ENCODE measurements at regions not wholly inside any gene's neighbourhood (a gene's known extent, or its start where the extent isn't known, plus 50 kb on each side); places are given as distances from the start of the nearest gene placed in this dataset.

GRCh38 chr1:228646717-228647522 is 88.4 kb upstream of the RHOU start:
- DNase-seq (ENCODE audit: low read depth, low spot score) (peak; percentile 47), ATAC-seq (peak; percentile 73)
- Histone ChIP-seq H3K27ac (ENCODE audit: low read length) (peak overlapping the region; percentile 96), H3K36me3 (ENCODE audit: control insufficient read depth, insufficient read depth, low read length) (no peaks in the 10 kb centered on the region), H3K4me3 (ENCODE audit: low read depth in 2 of 2, low read length in 2 of 2) (peak overlapping the region; percentile 51 to 95), H3K4me1 (ENCODE audit: control insufficient read depth, insufficient read depth, low read length) (peaks cover 3% of the 10 kb centered on the region; the same call in 1 of the 2 replicates), H3K27me3 (ENCODE audit: control insufficient read depth, insufficient read depth, low read length) (no peaks in the 10 kb centered on the region), H3K9me3 (ENCODE audit: control insufficient read depth, insufficient read depth, low read depth, low read length) (no peaks in the 10 kb centered on the region)
- ChIA-PET CTCF (no interaction called here), POLR2A (no interaction called here)
- intact Hi-C loops (cut with micrococcal nuclease; ENCODE audit: unreplicated experiment) (no loop called here), in situ Hi-C loops (cut with HindIII; ENCODE audit: low pct_unique_long_range_greater_than_20kb, low sequenced_read_pairs) (no loop called here)
- TSS peak; percentile 99 for BruUV-seq (replicated peaks)
- TF ChIP-seq POLR2AphosphoS5 (IDR thresholded peaks at IDR 0.05; ENCODE audit: low read depth, low read length), result peak; percentile 48
- TF ChIP-seq SIN3A (IDR thresholded peaks at IDR 0.05; ENCODE audit: borderline replicate concordance, insufficient read depth, low read depth, low read length), result no peak

- Histone ChIP-seq H3K4me1 (ENCODE audit: control insufficient read depth, insufficient read depth, low read length) (peaks cover 5% of the 10 kb centered on the region; the same call in 1 of the 2 replicates), H3K27ac (ENCODE audit: low read length) (peak overlapping the region; percentile 96), H3K4me3 (ENCODE audit: low read depth in 2 of 2, low read length in 2 of 2) (peak overlapping the region; percentile 51 to 95), H3K36me3 (ENCODE audit: control insufficient read depth, insufficient read depth, low read length) (no peaks in the 10 kb centered on the region), H3K9me3 (ENCODE audit: control insufficient read depth, insufficient read depth, low read depth, low read length) (no peaks in the 10 kb centered on the region), H3K27me3 (ENCODE audit: control insufficient read depth, insufficient read depth, low read length) (no peaks in the 10 kb centered on the region)
- TF ChIP-seq SIN3A (IDR thresholded peaks at IDR 0.05; ENCODE audit: borderline replicate concordance, insufficient read depth, low read depth, low read length), result peak; percentile 72; the same call in 1 of the 2 replicates
- TF ChIP-seq CTCF (IDR thresholded peaks at IDR 0.05), result no peak
- peak; percentile 66; the same call in 1 of the 2 replicates for TF ChIP-seq TCF7L2 (IDR thresholded peaks at IDR 0.05; ENCODE audit: low read depth, low read length)
- no peak for TF ChIP-seq REST (IDR thresholded peaks at IDR 0.05; ENCODE audit: insufficient read depth in 1 of 2, low read depth in 2 of 2, low read length in 1 of 2)
- peak; percentile 82 for TF ChIP-seq POLR2AphosphoS5 (IDR thresholded peaks at IDR 0.05; ENCODE audit: low read depth, low read length)
- BruUV-seq (replicated peaks), result TSS peak; percentile 93
- in situ Hi-C loops (cut with HindIII; ENCODE audit: low pct_unique_long_range_greater_than_20kb, low sequenced_read_pairs), result no loop called here
- ChIA-PET POLR2A (no interaction called here), CTCF (interaction anchor here (0.5 kb wide), 1 partner anchor 12 kb away, joined by 3 read pairs; no protein-coding TSS in a partner anchor)
- DNase-seq (ENCODE audit: low read depth, low spot score), result peak; percentile 76
- intact Hi-C loops (cut with micrococcal nuclease; ENCODE audit: unreplicated experiment), result no loop called here
- peak; percentile 87 for ATAC-seq
These were observed 87.5 kb upstream of the RHOU start for GRCh38 chr1:228647523-228648444.

All from Panc1 (cell line).